GM21528 (cell line): ENCODE measurements at regions not wholly inside any gene's neighbourhood (a gene's known extent, or its start where the extent isn't known, plus 50 kb on each side); places are given as distances from the start of the nearest gene placed in this dataset.

ENCODE experiments used
- ATAC-seq: cut with Tn5 transposase; IDR thresholded peaks from one replicate; pipeline ENCODE4 v1.9.1; 2021; ENCODE audit warnings: mild to moderate bottlenecking, moderate library complexity; ENCODE audit not compliant: unreplicated experiment, low FRiP score

DNA sequence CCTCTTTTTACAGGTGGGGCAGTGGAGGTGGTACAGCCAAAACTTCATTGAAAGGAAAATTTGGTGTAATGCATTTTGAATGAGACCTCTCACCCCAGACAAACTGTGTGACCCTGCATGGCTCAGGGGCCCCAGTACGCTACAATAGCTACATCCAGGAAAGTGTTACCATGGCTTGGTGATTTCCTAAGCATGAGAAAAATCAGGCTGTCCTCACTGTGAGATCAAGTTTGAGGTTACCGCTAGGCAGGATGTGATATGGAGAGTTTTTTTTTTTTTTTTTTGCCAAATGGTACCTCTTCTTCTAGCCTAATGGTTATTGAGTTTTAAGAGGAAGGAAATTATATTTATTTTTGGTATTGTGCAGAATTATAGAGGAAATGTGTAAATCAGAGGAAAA, 305.3 kb downstream of the CD83 start:
- ATAC-seq = no peak

DNA sequence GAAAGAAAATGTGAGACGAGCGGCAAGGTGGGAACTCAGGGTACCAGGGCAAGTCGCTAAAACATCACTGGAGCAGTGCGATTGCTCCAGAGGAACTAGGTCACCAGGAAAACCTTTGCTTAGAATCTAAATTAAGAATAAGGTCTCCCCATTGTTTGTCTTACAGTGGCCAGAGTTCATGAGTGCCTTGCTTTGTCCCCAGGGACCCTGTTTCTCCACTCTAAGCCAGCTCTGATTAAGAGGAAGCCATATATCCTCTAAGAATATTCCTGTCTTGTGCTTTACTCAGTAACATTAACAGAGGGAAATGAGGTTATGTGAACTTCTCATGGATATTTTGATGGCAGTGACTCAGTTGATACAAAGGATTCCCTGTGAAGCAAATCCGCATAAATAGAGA, 305.8 kb downstream of the CD83 start:
- no peak for ATAC-seq

DNA sequence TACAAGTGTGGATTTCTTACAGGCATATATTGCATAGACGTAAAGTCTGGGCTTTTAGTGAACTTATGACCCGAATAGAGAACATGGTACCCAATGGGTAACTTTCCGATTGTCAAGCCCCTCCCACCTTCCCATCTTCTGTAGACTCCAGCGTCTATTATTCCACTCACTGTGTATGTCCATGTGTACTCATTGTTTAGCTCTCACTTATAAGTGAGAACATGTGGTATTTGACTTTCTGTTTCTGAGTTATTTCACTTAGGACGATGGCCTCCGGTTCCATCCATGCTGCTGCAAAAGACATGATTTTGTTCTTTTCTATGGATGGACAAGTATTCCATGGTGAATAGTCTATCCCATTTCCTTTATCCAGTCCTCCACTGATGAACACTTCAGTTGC, 306.4 kb downstream of the CD83 start:
- ATAC-seq = no peak

DNA sequence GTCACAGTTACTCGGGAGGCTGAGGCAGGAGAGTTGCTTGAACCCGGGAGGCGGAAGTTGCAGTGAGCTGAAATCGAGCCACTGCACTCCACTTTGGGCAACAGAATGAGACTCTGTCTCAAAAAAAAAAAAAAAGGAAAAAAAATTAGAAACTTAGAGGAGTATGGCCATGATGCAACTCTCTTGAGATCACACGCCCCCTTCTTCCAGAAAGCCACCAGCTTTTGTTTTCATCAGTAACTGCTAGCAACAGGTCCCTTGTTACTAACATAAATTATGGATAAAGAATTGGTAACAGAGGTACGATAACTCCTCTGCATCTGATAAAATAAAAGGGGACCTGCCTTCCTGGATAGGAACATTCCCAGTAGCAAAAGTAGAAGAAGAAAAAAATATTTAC, 308.2 kb downstream of the CD83 start:
- ATAC-seq = no peak

DNA sequence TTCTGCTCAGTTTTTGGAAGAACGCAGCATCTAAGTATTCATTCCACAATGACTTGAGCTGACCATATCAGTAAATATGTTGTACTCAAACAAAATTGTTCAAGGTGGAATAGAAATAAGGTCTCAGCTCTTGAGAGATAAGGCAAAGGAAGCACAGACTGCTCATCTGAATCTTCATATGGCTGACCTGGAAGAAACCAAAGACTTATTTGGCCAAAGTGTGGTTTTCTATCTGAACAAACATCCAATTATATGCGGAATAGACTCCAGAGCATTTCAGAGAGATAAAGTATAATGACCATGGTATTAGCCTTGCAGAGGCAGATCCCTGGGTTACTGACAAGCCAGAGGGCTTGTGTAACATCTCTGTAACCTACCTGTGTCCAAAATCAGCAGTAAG, 308.7 kb downstream of the CD83 start:
- no peak for ATAC-seq

DNA sequence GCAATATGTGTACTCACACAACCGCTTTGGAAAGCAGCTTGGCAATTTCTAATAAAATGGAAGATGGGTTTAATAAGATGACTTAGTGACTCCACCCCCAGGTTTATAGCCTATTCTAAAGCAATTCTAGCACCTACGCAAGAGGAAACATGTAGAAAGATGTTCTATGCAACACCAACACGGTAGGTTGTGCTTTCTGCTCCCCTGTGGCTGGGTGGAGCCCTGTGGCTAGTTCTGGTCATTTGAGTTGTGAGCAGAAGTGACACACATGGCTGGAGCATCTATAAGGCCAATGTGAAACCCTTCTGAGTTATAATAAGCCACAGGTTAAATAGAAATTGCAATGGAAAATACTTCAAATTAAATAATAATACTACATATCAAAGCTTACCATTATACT, 310.7 kb downstream of the CD83 start:
- ATAC-seq = no peak

DNA sequence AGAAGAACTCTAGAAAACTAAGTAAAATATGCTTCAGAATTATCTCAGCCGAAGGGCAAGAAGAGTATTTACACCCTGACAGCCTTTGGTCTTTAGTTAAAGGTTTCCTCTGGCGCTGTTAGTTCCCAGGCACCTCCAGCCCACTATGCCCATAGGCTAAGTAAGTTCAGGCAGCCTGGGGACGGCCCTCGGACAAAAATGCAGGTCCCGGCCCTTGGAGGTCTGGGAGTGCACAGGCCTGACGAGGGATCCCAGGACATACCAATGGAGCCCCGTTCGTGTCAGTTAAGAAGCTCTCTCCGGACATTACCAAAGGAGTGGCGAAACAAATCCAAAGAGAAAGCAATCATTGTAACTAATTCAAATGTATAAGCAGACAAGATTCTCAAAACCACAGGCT, 311.8 kb downstream of the CD83 start:
- ATAC-seq = no peak

DNA sequence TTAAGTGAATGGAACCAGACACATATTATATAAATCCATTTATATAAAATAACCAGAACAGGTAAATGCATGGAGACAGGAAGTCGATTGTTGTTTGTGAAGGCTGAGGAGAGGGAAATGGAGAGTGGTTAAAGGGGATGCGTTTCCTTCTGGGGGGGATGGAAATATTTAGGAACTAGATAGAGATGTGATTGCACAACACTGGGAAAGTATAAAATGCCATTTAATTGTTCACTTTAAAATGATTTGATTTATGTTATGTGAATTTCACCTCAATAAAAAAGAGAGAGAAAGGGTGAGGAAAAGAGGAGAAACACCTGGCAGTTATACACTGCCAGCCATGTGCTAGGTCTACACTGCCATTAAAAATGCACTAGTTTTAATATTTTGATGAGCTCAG, 312.6 kb downstream of the CD83 start:
- ATAC-seq = no peak

DNA sequence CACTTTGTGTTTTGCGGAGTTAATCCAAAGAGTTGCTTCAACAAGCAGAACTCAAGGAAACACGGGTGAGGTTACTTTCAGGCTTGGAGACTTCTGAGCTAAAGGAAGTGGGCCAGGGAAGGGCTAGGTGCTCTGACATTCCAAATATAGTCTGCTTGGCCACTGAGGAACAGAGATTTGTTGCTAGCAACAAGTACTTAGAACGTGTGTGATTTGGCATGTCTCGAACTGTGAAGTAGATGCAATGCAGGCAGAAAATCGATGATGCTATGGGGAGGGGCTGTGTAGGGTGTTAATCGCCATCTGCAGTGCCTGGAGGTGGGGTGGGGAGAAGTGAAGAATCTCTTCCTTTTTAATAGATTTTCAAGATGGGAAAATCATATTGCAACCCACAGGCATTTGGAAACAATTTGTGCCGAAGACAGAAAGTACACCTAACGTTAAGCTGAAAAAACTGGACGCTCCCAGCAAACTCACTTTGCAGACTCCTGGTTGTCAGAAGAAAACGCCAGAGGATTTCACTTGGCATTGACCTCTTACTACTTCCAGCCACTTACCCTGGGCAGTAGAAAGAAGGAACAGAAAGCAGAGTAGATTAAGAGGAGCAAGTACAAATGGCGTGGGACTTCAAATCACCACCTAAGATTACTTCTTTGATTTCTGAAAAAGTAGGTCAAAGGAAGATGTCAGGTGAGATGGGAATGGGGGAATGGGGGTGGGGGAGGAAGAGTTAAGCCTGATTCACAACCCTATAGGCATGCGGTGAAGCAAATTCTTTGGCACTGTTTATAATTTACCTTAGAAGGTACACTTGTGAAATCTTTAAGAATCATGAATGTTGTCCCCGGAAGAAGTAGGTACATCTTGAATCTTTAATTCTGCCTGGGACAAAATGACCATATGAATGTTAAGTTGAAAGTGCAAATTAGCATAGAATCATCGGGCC, 314.1 kb downstream of the CD83 start:
- no peak for ATAC-seq

DNA sequence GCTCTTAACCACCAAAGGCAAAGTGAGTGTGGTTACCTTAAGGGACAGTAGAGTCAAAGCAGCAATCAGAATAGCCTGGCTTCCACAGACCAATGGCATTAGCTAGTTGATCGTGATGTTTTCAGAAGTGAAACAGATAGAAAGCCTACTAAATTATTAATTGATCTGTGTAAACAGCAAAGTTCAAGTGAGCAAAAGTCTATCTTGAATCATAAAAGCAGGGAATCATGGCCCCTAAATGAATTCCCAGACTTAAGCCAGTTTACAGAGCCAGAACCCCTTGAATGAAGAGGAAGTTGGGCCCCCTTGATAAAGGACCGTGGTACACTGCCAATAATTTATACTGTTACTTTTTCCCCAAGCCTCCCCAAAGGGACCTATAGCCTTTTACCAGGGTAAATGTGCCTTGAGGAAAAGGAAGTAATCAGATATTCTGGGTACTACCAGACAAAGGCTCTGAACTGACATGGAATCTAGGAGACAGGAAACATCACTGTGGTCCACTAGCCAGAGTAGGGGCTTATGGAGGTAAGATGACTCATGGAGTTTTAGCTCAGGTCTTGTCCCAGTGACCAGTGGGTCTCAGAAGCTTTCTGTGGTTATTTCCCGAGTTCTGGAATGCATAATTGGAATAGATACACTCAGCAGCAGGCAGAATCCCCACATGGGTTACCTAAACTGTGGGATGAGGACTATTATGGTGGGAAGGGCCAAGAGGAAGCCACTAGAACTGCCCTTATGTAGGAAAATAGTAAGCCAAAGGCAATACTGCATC, 317.5 kb downstream of the CD83 start:
- no peak for ATAC-seq

DNA sequence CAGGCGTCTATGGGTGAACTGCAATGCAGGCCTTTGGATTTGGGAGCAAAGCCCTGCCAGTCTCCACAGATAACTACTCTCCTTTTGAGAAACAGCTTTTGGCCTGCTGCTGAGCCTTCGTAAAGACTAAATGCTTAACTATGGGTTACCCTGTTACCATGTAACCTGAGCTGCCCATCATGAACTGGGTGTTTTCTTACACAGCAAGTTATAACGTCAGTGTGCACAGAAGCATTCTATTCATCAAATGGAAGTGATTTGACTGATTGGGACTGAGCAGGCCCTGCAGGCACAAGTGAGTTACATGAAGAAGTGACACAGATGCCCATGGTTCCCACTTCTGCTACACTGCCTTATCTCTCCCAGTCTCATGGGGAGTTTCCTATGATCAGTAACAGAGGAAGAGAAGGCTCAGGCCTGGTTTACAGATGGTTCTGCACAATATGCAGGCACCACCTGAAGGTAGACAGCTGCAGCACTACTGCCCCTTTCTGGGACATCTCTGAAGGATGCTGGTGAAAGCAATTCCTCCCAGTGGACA, 319.1 kb downstream of the CD83 start:
- no peak for ATAC-seq

DNA sequence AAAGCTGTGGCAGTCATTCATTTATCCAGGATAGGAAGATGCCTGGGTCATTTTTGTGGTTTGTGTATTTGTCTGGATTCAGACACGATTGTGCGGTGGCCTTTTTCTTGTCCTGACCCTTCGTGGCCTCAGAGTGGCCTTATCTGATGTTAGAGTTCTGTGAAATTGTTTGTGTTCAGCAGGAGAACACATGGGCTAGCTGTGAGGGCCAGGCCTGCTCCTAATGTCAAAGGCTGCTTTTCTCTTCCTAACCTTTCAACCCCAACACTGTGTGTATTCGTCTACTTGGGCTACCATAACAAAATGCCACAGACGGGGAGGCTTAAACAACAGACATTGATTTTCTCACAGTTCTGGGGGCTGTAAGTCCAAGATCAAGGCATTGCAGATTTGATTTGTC, 321.8 kb downstream of the CD83 start:
- ATAC-seq = no peak

DNA sequence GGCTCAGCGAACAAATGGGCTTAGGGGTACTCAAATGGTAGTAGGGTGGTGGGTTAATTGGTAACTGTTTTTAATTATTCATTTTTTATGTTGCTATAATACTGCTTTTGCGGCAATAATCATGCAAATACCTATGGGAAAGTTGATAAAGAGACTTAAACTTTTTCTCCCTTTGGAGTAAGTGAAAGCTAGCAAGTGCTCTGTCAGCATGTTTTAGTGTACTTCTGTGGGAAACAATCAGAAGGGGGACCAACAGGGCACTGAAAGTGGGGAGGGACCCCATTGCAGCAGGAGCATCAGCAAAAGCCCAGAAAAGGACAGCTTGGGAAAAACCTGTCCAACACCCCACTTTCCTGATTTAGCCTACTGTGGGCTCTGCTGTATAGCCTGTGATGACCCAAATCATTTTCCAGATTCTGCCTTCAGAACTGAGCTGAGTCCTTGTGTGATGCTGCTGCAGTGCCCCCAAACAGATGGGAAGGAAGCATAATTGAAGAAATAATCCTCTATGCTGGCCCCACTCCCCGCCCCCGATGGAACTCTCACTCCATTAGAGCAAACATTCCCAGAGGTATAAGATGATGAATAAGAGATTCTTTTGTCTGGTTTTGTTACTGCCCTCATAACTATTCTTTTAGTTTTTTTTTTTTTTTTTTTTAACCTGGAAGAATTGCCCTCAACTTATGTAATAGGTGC, 322.8 kb downstream of the CD83 start:
- ATAC-seq = no peak

DNA sequence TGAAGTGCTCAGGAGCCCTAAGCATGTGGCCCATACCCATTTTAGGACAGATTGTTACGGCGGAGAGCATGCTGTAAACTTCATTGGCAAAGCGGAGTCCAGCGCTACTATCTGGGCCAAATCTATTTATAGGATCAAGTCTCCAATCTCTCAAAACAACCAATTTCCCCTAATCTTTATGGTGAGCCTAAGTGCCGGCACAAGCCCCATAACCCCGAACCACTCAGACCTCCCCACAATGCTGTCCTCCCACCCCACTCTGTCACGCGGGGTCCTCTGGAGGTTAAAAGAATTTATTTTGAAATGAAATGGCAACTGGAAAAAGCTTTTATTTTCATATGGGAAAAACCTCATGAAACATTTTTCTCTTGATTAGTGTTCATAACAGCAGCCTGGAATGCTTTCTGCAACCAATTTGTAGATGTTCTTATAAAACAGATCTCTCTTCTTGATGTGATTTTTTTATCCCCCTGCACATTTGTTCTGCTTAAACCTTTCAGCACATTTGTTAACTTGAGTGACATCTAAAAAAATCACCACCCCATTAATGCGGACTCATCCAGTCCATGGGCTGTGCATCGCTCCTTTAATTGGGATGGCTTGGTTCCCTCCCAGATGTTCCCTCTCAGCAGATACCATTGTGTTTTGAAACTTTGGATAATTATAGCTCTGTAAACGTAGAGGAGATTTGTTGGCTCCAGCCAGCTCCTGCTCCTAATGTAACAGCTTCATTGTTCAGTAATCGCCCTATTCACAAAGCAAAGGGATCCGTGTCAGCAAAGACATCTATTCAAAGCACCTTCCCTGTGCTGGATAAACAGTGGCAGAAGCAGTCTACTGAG, 323.6 kb downstream of the CD83 start:
- no peak for ATAC-seq

DNA sequence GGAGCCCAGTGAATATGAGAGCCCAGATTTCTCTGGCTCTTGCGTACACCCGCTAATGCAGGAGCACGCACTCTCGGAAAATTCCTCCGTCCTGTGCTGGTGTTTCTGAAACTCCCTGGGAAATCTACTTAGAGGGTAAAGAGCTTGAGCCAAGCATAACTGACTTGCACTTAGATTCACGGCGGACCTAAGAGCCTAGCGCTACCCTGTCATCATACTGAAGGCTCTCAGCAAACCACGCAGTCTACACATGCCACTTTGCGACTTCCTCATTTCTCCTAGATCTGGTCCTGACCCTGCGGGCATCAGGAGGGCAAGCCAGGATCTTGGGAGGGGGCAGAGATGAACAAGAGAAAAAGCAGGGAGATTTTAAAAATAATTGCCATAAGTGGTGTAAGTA, 324.7 kb downstream of the CD83 start:
- no peak for ATAC-seq

DNA sequence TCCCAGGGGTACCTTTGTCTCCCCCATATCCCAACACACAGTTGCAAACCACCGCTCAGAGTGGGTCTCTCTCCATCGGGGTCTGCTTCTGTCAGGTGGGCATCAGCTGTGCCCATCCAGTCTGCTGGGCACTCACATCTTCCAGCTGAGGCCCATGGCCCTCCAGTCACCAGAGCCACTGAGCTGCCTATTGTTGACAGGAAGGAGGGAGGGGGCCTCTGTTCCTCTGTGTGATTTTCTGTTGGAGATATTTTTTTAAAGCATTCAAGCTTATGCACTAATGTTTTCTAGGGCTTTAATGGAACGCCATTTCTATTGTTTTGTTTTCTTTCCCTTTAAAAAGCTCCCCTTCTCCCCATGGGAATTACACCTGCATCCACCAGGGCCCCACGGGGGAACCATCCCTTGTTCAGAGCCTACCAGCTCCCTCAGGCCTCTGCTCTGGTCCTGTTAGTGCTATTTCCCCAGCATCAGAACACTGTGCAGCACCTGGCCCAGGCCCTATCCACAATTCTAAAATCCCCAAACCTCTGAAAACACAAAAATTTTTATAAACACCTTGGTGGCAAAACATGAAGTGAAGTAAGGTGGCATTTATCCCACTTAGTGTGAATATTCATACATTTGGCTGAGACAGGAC, 326.2 kb downstream of the CD83 start:
- no peak for ATAC-seq

DNA sequence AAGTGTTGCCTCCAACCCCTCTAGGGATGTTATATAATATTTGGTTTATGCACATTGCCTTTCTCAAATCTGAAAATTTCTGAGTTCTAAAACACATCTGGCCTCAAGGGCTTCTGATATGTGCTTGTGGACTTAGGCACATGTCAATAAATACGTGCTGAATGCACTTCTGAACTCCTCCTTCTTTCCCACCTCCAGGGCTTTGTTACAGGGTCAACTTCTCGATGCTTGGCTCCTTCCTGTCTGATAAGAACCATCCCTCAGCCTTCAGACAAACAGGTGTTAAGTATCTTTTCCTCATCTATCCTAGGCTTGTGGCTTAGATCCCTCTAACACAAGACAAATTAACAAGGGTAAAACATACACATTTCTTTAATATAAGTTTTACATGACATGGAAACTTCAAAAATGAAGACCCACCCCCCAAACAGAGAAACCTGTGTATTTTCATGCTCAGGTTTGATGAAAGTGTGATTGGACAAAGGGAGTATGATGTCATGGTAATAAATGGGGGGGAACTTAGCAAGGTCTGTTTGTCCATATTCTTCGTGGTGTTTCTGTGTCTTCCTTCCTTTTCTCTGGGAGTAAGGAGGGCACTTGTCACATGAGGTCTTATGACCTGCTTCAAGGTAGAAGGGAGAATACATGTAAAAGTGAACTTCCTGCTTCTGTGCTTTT, 326.9 kb downstream of the CD83 start:
- no peak for ATAC-seq

DNA sequence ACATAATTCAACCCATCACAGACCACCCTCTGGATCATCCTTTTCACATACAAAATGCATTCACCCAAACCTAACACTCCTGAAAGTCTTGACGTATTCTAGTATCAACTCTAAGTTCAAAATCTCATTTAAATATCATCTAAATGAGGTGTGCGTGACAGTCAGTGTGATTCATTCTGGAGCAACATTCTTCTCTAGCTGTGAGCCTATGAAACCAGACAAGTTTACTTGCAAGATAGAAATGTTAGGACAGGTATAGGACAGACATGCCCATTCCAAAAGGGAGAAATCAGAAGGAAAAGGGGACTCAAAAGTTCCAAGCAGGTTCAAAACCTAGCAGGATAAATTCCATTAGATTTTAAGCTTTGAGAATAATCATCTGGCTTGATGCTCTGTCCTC, 329.7 kb downstream of the CD83 start:
- no peak for ATAC-seq

DNA sequence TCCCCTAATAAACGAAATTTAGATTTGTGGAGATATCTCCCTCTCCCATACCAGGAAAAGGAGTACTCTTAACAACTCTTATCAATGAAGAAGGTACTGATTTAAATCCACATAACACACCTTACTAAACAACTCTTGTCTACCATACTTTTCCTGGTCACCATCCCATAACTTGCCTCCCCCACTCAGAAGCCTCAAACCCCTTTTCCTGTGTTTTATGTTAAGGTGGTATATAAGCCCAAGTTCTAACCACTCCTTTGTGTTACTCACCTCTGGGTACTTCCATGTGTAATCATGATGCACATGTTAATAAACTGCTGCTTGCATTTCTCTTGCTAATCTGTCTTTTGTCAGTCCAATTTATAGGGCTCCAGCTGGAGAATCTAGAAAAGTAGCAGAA, 330.7 kb downstream of the CD83 start:
- no peak for ATAC-seq
